ENCODE measurements at regions not wholly inside any gene's neighbourhood (a gene's known extent, or its start where the extent isn't known, plus 50 kb on each side); places are given as distances from the start of the nearest gene placed in this dataset.

GRCh38 chr2:21404137-21404536 is 280.4 kb downstream of the TDRD15 start:
- in situ Hi-C loops (cut with MboI; ENCODE audit: low sequenced_read_pairs in 4 of 4), result no loop called here
- H3K9me3 ChIP-seq, result no peaks in the 10 kb centered on the region
- no peak for DNase-seq
- H3K27ac ChIP-seq, result no peak overlapping the region
- no peak for TF ChIP-seq CTCF (IDR thresholded peaks at IDR 0.05 in 4 of 5, conservative IDR thresholded peaks at IDR 0.05 in 1 of 5)
- H3K27me3 ChIP-seq, result no peaks in the 10 kb centered on the region
- no peaks in the 10 kb centered on the region for H3K36me3 ChIP-seq
- H3K4me1 ChIP-seq, result no peaks in the 10 kb centered on the region
- no peak for ATAC-seq
- no peak overlapping the region for H3K4me3 ChIP-seq
- intact Hi-C loops (cut with DNase I; ENCODE audit: low total_unique reads), result no loop called here

DNA sequence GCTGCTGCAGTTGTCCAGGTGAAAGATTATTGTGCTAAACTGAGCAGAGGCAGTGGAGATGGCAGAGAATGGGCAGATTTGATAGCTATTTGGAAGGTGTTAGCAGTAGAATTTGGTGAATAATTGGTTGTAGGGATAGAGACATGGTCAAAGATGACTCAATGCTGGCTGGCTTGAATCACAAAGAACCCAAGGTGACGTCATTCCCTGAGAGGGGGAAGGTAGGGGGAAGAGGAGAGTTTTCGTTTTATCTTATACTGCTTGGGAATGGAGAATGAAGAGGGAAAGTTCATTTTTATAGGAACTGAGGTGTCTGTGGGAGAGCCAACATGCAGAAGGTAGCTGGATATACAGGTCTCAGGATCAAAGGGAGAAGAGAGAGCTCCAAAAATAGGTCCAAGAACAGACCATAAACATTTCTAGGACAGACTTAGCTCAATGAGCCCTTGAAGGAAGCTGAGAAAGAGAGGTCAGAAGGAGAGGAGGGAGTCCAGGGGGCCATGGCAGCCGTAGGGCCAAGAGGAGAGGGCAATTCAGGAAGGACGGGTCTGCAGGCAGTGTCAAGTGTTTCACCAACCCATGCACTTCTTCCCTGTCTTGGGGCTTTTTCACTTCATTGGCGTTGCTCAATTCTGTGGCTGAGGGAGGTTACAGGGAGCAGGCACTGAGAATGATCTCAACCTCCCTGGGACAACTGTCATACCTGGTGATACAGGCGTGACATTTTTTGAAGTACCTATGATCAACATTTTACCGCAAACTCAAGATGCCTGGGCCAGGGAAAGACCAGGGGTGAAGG is 281.3 kb downstream of the TDRD15 start:
- ATAC-seq (no peak), DNase-seq (no peak)
- Histone ChIP-seq H3K27me3 (no peaks in the 10 kb centered on the region), H3K27ac (no peak overlapping the region), H3K9me3 (no peaks in the 10 kb centered on the region), H3K4me3 (no peak overlapping the region), H3K4me1 (no peaks in the 10 kb centered on the region), H3K36me3 (no peaks in the 10 kb centered on the region)
- in situ Hi-C loops (cut with MboI; ENCODE audit: low sequenced_read_pairs in 4 of 4), result no loop called here
- no peak for TF ChIP-seq POLR2A (IDR thresholded peaks at IDR 0.05)
- no peak for TF ChIP-seq CTCF (IDR thresholded peaks at IDR 0.05 in 4 of 5, conservative IDR thresholded peaks at IDR 0.05 in 1 of 5)
- intact Hi-C loops (cut with DNase I; ENCODE audit: low total_unique reads), result no loop called here

GRCh38 chr2:21406386-21406785 is 282.6 kb downstream of the TDRD15 start:
- ATAC-seq, result no peak
- no peak for TF ChIP-seq POLR2A (IDR thresholded peaks at IDR 0.05)
- no peak for TF ChIP-seq CTCF (IDR thresholded peaks at IDR 0.05 in 4 of 5, conservative IDR thresholded peaks at IDR 0.05 in 1 of 5)
- no peaks in the 10 kb centered on the region for H3K4me1 ChIP-seq
- intact Hi-C loops (cut with DNase I; ENCODE audit: low total_unique reads), result no loop called here
- no peaks in the 10 kb centered on the region for H3K36me3 ChIP-seq
- DNase-seq, result no peak
- H3K27ac ChIP-seq, result no peak overlapping the region
- no peaks in the 10 kb centered on the region for H3K27me3 ChIP-seq
- no peak overlapping the region for H3K4me3 ChIP-seq
- in situ Hi-C loops (cut with MboI; ENCODE audit: low sequenced_read_pairs in 4 of 4), result no loop called here
- H3K9me3 ChIP-seq, result no peaks in the 10 kb centered on the region

GRCh38 chr2:21406911-21407310 is 283.1 kb downstream of the TDRD15 start:
- in situ Hi-C loops (cut with MboI; ENCODE audit: low sequenced_read_pairs in 4 of 4), result no loop called here
- no peaks in the 10 kb centered on the region for H3K27me3 ChIP-seq
- ATAC-seq, result no peak
- H3K9me3 ChIP-seq, result no peaks in the 10 kb centered on the region
- intact Hi-C loops (cut with DNase I; ENCODE audit: low total_unique reads), result no loop called here
- no peak overlapping the region for H3K27ac ChIP-seq
- no peak for DNase-seq
- TF ChIP-seq CTCF (IDR thresholded peaks at IDR 0.05 in 4 of 5, conservative IDR thresholded peaks at IDR 0.05 in 1 of 5), result no peak
- no peak for TF ChIP-seq POLR2A (IDR thresholded peaks at IDR 0.05)
- no peaks in the 10 kb centered on the region for H3K36me3 ChIP-seq
- H3K4me1 ChIP-seq, result no peaks in the 10 kb centered on the region
- H3K4me3 ChIP-seq, result no peak overlapping the region

DNA sequence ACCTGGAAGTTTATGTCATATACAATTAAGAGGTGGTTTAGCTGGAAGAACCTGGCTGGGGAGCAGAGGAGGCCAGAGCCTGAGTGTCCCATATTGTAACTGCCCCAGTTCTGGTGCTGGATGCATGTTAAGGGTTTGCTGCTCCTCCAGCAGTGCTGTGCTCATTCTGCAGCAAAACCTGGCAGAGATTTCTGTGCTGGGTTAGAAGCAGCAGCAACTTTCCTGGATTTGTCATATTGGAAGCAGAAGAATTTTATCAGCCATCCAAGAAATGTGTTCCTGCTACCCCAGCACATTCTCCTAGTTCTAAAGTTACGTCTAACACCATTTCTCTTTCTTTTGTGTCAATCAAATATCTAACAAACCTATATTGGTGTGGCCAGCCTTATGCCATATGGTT is 284.1 kb downstream of the TDRD15 start:
- DNase-seq (no peak), ATAC-seq (no peak)
- Histone ChIP-seq H3K4me3 (no peak overlapping the region), H3K4me1 (no peaks in the 10 kb centered on the region), H3K36me3 (no peaks in the 10 kb centered on the region), H3K9me3 (no peaks in the 10 kb centered on the region), H3K27ac (no peak overlapping the region), H3K27me3 (no peaks in the 10 kb centered on the region)
- TF ChIP-seq CTCF (IDR thresholded peaks at IDR 0.05 in 4 of 5, conservative IDR thresholded peaks at IDR 0.05 in 1 of 5) (no peak), POLR2A (IDR thresholded peaks at IDR 0.05) (no peak)
- in situ Hi-C loops (cut with MboI; ENCODE audit: low sequenced_read_pairs in 4 of 4) (no loop called here), intact Hi-C loops (cut with DNase I; ENCODE audit: low total_unique reads) (no loop called here)

Measured in gastrocnemius medialis (tissue), 4 donors.